ENCODE measurements at regions not wholly inside any gene's neighbourhood (a gene's known extent, or its start where the extent isn't known, plus 50 kb on each side); places are given as distances from the start of the nearest gene placed in this dataset.

DNA sequence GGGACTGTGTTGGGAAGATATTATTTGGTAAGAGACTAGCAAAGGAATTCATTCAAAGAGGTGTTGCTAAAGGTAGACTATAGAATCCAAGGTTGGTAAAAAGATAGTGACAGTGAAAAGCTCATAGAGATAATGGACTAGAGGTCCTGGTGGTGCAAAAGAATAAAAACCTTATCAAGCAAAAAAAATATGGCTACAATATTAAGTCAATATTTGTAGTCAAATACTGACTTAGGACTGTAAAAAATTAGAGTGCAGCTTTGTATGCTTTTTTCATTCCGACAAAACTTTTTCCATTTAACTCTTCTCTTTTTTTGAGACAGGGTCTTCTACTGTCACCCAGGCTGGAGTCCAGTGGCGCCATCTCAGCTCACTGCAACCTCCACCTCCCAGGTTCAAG lies 444.0 kb upstream of the AGTR1 start:
- DNase-seq, result no peak
- ATAC-seq, result no peak
- Mint-ChIP-seq H3K9me3 (ENCODE audit: insufficient read depth) (no peaks in the 10 kb centered on the region), H3K36me3 (ENCODE audit: low read depth) (no peaks in the 10 kb centered on the region), H3K4me1 (ENCODE audit: low read depth) (no peaks in the 10 kb centered on the region), H3K27ac (no peak overlapping the region), H3K27me3 (ENCODE audit: low read depth) (no peaks in the 10 kb centered on the region), H3K4me3 (no peak overlapping the region)
- POLR2A ChIA-PET, result no interaction called here
- CTCF ChIA-PET, result no interaction called here

DNA sequence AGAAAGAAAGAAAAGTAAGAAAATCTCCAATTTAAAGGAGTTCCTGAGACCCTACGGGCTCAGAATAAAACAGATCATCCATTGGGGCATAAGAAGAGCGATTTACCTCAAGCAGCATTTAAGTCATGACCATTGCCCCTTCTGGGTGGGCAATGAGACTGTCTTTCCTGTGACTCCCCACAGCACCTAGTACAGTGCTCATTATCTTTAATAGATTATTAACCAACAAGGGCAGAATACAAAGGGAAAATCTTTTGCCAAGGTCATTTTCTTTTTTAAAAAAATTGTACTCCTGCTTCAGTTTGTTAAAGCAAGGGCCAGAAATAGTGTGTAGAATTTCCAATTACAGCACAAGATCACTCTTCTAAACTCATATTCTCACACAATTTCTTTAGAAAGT lies 443.3 kb upstream of the AGTR1 start:
- ChIA-PET POLR2A (no interaction called here), CTCF (no interaction called here)
- Mint-ChIP-seq H3K27ac (no peak overlapping the region), H3K36me3 (ENCODE audit: low read depth) (no peaks in the 10 kb centered on the region), H3K4me3 (no peak overlapping the region), H3K27me3 (ENCODE audit: low read depth) (no peaks in the 10 kb centered on the region), H3K4me1 (ENCODE audit: low read depth) (no peaks in the 10 kb centered on the region), H3K9me3 (ENCODE audit: insufficient read depth) (no peaks in the 10 kb centered on the region)
- no peak for ATAC-seq
- no peak for DNase-seq

DNA sequence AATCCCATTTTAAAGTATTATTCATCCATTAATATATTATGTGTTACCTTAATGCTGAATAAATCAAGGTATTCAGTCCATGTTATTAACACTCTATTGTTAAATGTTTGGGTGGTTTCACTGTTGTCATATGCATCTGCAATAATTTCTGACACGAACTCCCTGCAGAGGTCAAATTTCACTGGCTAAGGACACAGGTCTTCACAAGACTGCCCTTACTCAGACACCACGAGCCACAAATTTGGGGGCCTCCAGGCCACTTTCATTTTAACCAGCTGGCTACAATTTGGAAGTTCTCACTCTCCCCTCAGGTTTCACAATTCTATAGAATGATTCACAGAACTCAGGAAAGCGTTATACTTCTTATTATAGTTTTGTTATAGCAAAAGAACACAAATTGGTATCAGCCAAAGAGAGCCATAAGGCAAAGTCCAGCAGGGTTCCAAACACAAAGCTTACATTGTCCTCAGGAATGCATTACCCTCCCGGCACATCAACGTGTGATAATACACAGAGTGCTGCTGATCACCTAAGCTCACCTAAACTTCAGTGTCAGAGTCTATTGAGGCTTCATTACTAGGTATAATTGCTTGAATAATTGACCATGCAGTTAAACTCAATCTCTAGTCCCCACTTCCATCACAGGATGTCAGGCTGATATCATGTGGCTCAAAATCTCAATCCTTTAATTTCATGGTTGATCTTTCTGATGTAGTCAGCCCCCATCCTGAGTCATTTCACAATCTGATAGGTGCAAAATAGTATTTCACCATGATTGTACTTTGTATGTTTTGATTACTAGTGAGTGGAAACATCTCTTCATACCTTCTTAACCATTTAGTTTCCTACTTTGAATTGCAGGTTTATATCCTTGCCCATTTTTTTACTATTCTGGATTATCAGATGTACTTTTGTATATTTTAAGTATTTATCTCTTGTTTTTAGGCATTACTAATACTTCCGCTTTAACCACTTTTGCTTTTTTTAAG lies 441.4 kb upstream of the AGTR1 start:
- CTCF ChIA-PET, result no interaction called here
- Mint-ChIP-seq H3K27ac (no peak overlapping the region), H3K4me1 (ENCODE audit: low read depth) (no peaks in the 10 kb centered on the region), H3K9me3 (ENCODE audit: insufficient read depth) (no peaks in the 10 kb centered on the region), H3K36me3 (ENCODE audit: low read depth) (no peaks in the 10 kb centered on the region), H3K27me3 (ENCODE audit: low read depth) (no peaks in the 10 kb centered on the region), H3K4me3 (no peak overlapping the region)
- POLR2A ChIA-PET, result no interaction called here
- ATAC-seq, result no peak
- no peak for DNase-seq

DNA sequence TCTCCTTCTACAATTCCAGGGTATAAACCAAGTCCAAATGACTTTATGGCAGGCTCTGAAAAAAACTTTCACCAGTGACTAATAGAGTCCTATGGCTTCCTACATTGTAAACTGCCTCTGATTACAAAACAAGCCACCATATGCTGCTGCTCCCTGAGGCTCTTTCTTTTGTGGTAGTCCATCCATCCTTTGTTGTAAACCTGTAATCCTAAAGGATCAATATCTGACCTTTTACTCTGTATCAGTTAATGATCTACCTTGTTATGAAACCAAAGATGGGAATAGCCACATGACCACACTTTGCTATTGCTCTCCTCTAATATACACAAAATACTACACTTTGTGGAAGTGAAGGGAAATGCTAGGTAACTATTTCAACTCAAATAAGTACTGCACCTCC lies 434.7 kb upstream of the AGTR1 start:
- ATAC-seq, result no peak
- CTCF ChIA-PET, result no interaction called here
- DNase-seq, result no peak
- no peaks in the 10 kb centered on the region for H3K36me3 Mint-ChIP-seq (ENCODE audit: low read depth)
- POLR2A ChIA-PET, result no interaction called here
- H3K9me3 Mint-ChIP-seq (ENCODE audit: insufficient read depth), result peaks cover 3% of the 10 kb centered on the region
- no peaks in the 10 kb centered on the region for H3K27me3 Mint-ChIP-seq (ENCODE audit: low read depth)
- H3K4me3 Mint-ChIP-seq, result no peak overlapping the region
- no peak overlapping the region for H3K27ac Mint-ChIP-seq
- no peaks in the 10 kb centered on the region for H3K4me1 Mint-ChIP-seq (ENCODE audit: low read depth)

DNA sequence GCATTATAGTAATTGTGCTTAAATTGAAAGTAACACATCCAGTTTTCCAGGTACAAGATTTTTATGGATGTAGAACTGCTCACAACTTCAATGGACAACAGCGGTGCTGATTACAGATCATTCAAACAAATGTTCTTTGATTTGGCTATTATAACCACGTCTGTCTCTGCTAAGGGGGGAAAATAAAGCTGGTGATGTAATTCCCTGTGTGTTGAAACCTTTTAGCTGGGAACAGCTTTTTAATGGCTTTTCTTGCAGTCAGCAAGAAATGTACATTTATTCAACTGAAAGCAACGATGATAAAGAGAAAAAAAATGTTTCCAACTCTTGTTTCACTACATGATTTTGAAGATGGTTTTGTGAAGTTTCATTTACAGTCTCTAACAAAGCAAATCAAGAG lies 431.9 kb upstream of the AGTR1 start:
- H3K9me3 Mint-ChIP-seq (ENCODE audit: insufficient read depth), result peaks cover 4% of the 10 kb centered on the region
- no peaks in the 10 kb centered on the region for H3K36me3 Mint-ChIP-seq (ENCODE audit: low read depth)
- no peak for DNase-seq
- ATAC-seq, result no peak
- ChIA-PET POLR2A (no interaction called here), CTCF (no interaction called here)
- H3K4me1 Mint-ChIP-seq (ENCODE audit: low read depth), result no peaks in the 10 kb centered on the region
- H3K4me3 Mint-ChIP-seq, result no peak overlapping the region
- H3K27ac Mint-ChIP-seq, result no peak overlapping the region
- no peaks in the 10 kb centered on the region for H3K27me3 Mint-ChIP-seq (ENCODE audit: low read depth)

DNA sequence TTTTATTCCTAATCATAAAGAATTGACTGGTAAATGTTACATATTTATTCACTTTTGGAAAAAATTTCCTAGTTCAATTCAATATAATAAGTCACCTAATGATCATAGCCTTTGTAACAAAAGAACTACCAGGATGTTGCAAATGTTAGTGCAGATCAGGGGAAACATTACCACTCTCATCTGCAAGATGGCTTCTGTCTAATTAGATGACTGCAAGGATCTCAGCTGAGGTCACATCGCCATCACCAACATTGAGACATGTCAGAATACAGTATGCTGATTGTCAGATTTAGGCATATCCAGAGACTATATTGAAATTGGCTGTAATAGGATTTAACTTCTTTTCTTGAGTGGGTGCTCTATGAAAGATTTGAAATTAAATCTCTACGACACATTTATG lies 431.4 kb upstream of the AGTR1 start:
- CTCF ChIA-PET, result no interaction called here
- ATAC-seq (no peak), DNase-seq (no peak)
- no peaks in the 10 kb centered on the region for H3K27me3 Mint-ChIP-seq (ENCODE audit: low read depth)
- POLR2A ChIA-PET, result no interaction called here
- H3K27ac Mint-ChIP-seq, result no peak overlapping the region
- H3K4me1 Mint-ChIP-seq (ENCODE audit: low read depth), result no peaks in the 10 kb centered on the region
- peaks cover 4% of the 10 kb centered on the region for H3K9me3 Mint-ChIP-seq (ENCODE audit: insufficient read depth)
- H3K4me3 Mint-ChIP-seq, result no peak overlapping the region
- no peaks in the 10 kb centered on the region for H3K36me3 Mint-ChIP-seq (ENCODE audit: low read depth)

DNA sequence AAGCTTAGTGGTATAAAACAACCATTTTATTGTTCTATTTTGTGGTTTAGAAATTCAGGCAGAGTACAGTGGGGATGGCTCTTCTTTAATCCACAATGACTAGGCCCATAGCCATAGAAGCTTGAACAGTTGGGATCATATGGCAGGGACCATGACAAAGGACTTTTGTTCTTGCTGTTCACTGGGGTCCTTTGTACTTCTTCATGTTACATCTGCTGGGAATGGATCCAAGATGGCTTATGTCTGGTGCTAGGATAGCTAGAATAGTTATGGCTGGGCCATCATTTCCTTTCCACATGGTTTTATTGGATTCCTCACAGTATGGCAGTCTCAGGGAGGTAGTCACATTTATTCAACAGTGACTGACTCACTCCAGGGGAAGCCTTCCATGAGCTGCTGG lies 427.9 kb upstream of the AGTR1 start:
- Mint-ChIP-seq H3K4me3 (no peak overlapping the region), H3K27me3 (ENCODE audit: low read depth) (no peaks in the 10 kb centered on the region), H3K9me3 (ENCODE audit: insufficient read depth) (peaks cover 4% of the 10 kb centered on the region), H3K27ac (no peak overlapping the region), H3K4me1 (ENCODE audit: low read depth) (no peaks in the 10 kb centered on the region), H3K36me3 (ENCODE audit: low read depth) (no peaks in the 10 kb centered on the region)
- ChIA-PET POLR2A (no interaction called here), CTCF (interaction anchor here (1.2 kb wide), 1 partner anchor 12 kb away, joined by 3 read pairs; no protein-coding TSS in a partner anchor)
- no peak for DNase-seq
- ATAC-seq, result no peak

DNA sequence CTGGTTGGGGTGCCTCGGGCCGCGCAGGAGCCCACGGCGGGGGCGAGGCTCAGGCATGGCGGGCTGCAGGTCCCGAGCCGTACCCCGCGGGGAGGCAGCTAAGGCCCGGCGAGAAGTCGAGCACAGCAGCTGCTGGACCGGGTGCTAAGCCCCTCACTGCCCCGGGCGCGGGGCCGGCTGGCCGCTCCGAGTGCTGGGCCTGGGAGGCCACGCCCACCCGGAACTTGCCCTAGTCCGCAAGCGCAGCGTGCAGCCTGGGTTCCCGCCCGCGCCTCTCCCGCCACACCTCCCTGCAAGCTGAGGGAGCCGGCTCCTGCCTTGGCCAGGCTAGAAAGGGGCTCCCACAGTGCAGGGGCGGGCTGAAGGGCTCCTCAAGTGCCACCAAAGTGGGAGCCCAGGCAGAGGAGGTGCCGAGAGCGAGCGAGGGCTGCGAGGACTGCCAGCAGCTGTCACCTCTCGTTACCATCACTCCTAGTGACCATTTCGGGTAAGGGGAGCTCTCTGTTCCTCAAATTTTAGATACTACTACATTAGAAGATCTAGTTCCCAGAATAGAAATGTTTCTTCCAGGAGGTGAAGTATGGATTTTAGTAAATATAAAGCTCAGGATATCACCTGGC lies 417.0 kb upstream of the AGTR1 start:
- Mint-ChIP-seq H3K4me1 (ENCODE audit: low read depth) (no peaks in the 10 kb centered on the region), H3K4me3 (no peak overlapping the region), H3K27me3 (ENCODE audit: low read depth) (no peaks in the 10 kb centered on the region), H3K27ac (no peak overlapping the region), H3K36me3 (ENCODE audit: low read depth) (no peaks in the 10 kb centered on the region), H3K9me3 (ENCODE audit: insufficient read depth) (no peaks in the 10 kb centered on the region)
- no peak for DNase-seq
- ChIA-PET CTCF (interaction anchor here (1.0 kb wide), 1 partner anchor 11 kb away, joined by 3 read pairs; no protein-coding TSS in a partner anchor), POLR2A (no interaction called here)
- no peak for ATAC-seq

DNA sequence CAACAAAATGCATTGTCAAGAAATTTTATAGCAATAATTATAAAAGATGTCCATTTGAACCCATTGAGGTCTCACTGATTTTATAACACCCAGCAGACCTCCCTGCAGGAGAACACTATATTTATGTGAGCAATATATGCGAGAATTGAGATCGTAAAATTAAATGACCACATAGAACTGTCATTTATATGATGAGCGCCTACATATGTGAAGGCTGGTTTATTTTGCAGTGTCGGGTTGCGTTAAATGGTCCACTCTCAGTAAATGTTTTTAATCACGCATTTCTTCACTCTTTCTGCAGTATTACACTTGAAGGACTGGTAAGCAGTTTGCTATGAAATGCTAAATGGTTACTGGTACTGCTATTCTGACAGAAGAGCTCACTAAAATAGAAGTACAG lies 408.5 kb upstream of the AGTR1 start:
- POLR2A ChIA-PET, result no interaction called here
- Mint-ChIP-seq H3K27me3 (ENCODE audit: low read depth) (no peaks in the 10 kb centered on the region), H3K4me3 (no peak overlapping the region), H3K9me3 (ENCODE audit: insufficient read depth) (no peaks in the 10 kb centered on the region), H3K36me3 (ENCODE audit: low read depth) (no peaks in the 10 kb centered on the region), H3K27ac (no peak overlapping the region), H3K4me1 (ENCODE audit: low read depth) (no peaks in the 10 kb centered on the region)
- DNase-seq, result no peak
- CTCF ChIA-PET, result no interaction called here
- no peak for ATAC-seq

DNA sequence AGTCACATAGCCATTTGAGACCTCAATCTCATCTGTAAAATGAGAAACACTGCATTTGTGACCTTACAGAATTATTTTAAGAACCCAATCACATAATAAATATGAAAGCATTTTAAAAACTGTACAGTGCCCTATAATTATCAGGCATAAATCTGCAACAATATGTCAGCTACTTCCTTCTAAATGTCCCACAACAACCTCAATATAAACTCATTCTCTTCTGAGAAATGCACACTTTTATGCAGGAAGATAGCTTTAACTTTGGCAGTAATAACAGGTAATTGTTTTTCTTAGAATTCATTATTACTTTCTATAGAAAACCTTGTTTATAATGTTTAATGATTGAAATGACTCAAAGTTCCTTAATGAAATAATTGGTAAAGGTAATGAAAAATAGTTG lies 400.7 kb upstream of the AGTR1 start:
- H3K4me1 Mint-ChIP-seq (ENCODE audit: low read depth), result peaks cover 16% of the 10 kb centered on the region
- POLR2A ChIA-PET, result no interaction called here

DNA sequence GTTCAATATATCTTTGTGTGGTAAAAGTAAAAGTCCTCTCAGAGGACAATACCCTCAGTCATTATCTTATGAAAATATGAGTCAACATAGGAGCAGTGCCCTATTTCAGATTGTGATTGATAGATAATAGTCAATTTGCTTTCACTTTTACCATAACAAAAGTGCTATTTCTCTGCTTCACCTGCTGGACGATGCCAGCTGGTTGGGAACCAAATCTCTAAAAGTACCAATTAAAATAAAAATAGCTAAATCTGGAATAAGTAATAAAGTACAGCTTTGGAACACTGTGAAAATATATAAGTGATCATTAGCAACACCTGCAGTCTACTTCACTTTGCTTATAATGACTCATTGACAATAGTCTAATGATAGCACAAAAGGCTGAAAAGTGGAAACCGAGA lies 390.3 kb upstream of the AGTR1 start:
- Mint-ChIP-seq H3K4me1 (ENCODE audit: low read depth) (no peaks in the 10 kb centered on the region), H3K36me3 (ENCODE audit: low read depth) (no peaks in the 10 kb centered on the region), H3K9me3 (ENCODE audit: insufficient read depth) (no peaks in the 10 kb centered on the region), H3K4me3 (no peak overlapping the region), H3K27me3 (ENCODE audit: low read depth) (no peaks in the 10 kb centered on the region), H3K27ac (no peak overlapping the region)
- DNase-seq (no peak), ATAC-seq (no peak)
- ChIA-PET POLR2A (no interaction called here), CTCF (no interaction called here)

More for the DNA sequence above, 400.7 kb upstream of the AGTR1 start:
- DNase-seq (no peak), ATAC-seq (no peak)
- CTCF ChIA-PET, result no interaction called here
- H3K36me3 Mint-ChIP-seq (ENCODE audit: low read depth), result no peaks in the 10 kb centered on the region
- peaks cover 3% of the 10 kb centered on the region for H3K27me3 Mint-ChIP-seq (ENCODE audit: low read depth)
- no peak overlapping the region for H3K27ac Mint-ChIP-seq
- peaks cover 3% of the 10 kb centered on the region for H3K9me3 Mint-ChIP-seq (ENCODE audit: insufficient read depth)
- H3K4me3 Mint-ChIP-seq, result no peak overlapping the region

DNA sequence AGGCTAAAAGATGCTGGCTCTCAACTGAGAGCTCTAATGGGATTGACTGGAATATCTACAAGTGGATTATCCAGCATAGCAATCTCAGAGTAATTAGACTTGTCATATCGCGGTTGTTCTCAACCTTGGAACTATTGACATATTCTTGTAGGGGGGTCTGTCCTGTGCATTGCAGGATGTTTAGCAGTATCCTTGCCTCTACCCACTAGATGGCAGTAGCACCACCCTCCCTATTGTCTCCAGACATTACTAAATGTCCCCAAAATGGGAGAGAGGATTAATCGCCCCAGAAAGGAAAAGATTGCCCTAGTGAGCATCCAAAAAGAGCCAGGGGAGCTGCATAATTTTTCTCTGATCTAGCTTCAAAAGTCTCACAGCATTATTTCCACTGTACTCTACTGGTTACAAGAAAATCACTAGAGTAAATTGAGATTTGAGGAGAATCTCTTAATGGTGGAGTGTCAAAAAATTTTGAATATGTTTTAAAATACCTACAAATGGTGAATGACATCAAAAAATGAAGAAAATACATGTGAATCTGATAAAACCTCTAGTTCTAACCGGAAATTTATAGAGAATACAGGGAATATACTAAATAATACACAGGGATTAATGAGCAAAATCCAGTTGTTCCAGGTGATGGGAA lies 388.2 kb upstream of the AGTR1 start:
- Mint-ChIP-seq H3K9me3 (ENCODE audit: insufficient read depth) (no peaks in the 10 kb centered on the region), H3K4me3 (no peak overlapping the region), H3K27me3 (ENCODE audit: low read depth) (no peaks in the 10 kb centered on the region), H3K4me1 (ENCODE audit: low read depth) (no peaks in the 10 kb centered on the region), H3K36me3 (ENCODE audit: low read depth) (no peaks in the 10 kb centered on the region), H3K27ac (no peak overlapping the region)
- DNase-seq, result peak; percentile 26
- no peak for ATAC-seq
- ChIA-PET CTCF (interaction anchor here (1.3 kb wide), 1 partner anchor 10 kb away, joined by 3 read pairs; no protein-coding TSS in a partner anchor), POLR2A (no interaction called here)

All from activated CD8-positive, alpha-beta T cell treated with anti-CD3 and anti-CD28 coated beads, Interleukin-2, amount 10 ng/mL, durations not matched to agents 7 days and 5 days (primary cell).